GM18868 (cell line): ENCODE measurements at regions not wholly inside any gene's neighbourhood (a gene's known extent, or its start where the extent isn't known, plus 50 kb on each side); places are given as distances from the start of the nearest gene placed in this dataset.

ENCODE experiments used
- ATAC-seq: cut with Tn5 transposase; IDR thresholded peaks from one replicate; pipeline ENCODE4 v1.9.1; 2021; ENCODE audit warnings: mild to moderate bottlenecking, moderate library complexity; ENCODE audit not compliant: unreplicated experiment

DNA sequence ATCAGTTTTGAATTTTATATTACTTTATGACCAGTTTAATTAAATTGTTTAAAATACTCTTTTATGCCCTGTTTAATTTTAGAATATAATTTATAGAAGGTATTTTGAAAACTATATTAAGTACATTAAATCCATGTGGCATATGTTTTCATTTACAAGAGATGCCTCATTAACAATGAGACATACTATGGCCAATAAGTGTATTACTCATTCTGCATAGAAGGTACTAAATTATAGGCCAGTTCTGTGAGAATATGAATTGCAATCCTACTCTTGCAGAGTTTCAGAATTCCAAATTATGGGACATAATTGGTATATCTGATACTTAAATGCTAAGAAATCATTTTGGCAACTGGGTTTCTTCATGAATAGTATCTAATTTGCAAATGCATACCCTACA is 951.1 kb downstream of the FAT4 start:
- ATAC-seq, result no peak

DNA sequence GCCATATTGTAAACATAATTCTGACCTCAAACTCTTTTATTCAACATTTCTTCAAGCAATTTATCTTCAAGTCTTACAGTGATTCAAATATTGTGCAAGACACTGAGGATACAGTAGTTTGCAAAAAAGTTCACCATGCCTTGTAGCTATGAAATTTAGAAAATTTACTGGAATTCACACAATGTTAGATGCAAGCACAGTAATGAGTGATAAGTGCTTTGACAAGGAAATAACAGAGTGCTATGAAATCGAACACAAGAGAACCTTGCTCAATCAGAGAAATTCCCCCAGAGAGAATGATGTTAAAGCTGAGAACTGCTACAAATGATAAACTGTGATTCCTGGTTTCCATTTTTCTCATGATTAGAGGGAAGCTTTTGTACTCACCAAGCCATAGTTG is 952.9 kb downstream of the FAT4 start:
- ATAC-seq, result no peak

DNA sequence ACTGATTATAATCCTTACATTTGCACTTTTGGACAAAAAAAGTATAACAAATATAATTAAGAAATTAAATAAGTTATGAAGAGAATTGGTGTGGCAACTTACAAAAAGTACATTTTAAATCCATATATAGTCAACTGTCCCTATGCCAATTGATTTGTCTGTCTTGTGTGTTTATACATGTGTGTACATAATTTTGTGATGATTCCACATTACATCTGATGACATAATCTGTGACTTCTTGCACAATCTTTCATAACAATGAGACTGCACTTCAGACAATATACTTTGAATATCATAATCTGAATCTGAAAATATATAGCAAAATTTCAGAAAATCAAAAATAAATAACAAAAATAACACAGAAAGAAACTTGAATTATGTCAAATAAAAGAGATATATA is 953.4 kb downstream of the FAT4 start:
- no peak for ATAC-seq

- ATAC-seq, result no peak
Measured at GRCh38 chr4:126269106-126269505, 954.4 kb downstream of the FAT4 start.

DNA sequence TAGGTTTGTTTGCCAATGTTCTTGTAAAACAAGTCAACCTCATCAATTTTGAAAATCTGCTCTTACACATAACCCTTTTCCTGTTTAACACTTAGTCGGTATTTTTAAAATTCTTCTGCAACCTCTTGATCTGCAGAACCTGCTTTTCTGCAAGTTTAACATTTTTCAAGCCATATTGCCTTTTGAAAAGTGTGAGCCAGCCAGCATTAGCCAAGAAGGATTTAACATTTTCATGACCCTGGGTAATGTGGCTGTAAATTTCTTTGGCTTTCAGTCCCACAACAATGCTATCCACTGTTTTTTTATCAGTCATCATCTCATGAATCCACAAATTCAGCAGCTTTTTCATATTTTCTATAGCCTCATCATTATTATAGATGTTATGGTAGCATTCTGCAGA is 956.5 kb downstream of the FAT4 start:
- ATAC-seq, result no peak

DNA sequence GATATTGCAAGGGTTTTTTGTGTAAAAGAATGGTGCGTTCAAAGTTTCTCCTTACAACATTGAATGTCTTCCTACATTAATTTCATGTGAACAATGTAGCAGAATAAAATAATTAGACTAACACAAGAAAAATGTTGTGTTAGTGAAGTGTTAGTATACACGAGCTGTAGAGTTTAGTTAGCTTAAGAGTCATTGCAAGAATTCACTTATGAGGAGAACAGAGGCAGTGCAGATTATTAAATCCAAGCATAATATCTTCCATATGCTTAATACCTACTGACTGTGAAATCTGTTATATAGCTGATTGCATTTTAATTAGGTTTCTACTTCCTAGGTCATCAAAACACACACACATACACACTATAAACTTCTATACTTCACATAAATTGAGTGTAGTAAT is 959.0 kb downstream of the FAT4 start:
- no peak for ATAC-seq

GRCh38 chr4:126291886-126292285 is 977.1 kb downstream of the FAT4 start:
- no peak for ATAC-seq

- no peak for ATAC-seq
Measured at GRCh38 chr4:126298271-126298670, 983.5 kb downstream of the FAT4 start.

GRCh38 chr4:126306152-126306869 is 991.6 kb downstream of the FAT4 start:
- ATAC-seq, result no peak

DNA sequence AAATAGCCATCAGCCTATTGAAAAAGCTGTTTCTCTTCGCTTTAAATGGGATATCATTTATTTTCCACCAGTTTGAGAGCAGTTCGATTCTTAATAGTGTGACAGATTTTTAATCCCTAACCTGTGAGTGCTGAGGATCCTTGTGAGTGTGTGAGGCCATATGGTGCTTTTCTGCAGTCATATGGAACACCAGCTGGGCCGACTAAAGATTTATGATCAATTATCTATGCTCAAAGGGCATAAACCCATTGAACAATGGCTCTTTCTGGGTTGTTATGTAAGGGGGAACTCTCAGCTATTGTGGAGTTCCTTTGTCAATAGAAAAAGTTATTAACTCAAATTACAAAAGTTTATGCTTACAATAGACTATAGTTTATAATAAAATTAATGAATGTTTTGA is 1003.6 kb downstream of the FAT4 start:
- no peak for ATAC-seq

DNA sequence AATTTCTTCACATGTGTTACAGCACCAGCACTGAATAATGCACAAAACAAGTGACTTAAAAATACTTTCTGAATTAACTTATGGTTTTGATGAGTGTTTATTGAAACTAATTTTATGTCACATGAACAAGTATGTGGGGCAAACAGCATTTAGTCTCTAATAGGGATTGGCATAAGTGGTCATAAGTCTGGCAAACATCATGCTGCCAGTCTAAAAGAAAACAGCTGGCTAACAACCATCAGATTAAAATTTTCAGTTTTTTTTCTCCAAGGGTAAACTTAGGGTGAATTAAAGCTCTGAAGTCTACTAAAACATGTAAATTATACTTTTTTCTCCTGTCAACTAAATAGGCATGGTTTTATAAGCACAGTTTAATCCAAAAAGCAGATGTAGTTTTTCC is 1014.2 kb downstream of the FAT4 start:
- no peak for ATAC-seq

- no peak for ATAC-seq
Measured at GRCh38 chr4:126338548-126338947, 1023.8 kb downstream of the FAT4 start.

- no peak for ATAC-seq
Measured at GRCh38 chr4:126341927-126342326, 1027.2 kb downstream of the FAT4 start.

DNA sequence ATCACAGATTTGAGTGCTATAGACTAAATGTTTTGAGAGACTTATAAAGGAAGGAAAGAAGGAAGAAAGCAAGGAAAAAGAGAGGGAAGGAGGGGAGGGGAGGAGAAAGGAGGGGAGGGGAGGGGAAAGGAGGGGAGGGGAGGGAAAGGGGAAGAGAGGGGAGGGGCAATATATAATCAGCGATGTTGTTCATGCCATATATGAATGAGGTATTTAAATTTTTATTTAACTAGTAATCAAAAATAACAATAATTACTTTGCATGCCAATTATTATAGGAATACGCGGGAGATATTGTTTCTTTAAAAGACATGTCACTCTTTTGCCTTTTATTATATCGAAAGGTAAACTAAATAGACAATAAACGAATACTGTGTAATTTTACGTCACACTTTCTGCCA is 1029.7 kb downstream of the FAT4 start:
- no peak for ATAC-seq

- ATAC-seq, result no peak
Measured at GRCh38 chr4:126346654-126347053, 1031.9 kb downstream of the FAT4 start.

DNA sequence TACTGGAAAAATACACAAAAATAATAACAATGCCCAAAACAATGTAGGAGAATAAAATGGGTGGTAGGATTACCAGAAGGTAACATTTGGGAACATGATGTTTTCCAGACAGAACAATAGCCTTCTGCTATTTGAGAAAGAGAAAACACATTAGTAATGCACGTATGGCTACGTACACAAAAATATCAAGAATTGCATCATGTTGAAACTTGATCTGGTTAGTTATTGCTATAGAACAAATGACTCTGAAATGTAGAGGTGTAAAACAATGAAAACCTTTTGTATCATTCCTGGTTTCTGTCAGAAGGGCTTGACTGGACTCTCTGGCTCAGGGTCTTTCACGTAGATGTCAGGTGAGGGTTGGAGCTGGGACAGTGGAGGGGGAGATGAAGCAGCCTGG is 1040.0 kb downstream of the FAT4 start:
- no peak for ATAC-seq

DNA sequence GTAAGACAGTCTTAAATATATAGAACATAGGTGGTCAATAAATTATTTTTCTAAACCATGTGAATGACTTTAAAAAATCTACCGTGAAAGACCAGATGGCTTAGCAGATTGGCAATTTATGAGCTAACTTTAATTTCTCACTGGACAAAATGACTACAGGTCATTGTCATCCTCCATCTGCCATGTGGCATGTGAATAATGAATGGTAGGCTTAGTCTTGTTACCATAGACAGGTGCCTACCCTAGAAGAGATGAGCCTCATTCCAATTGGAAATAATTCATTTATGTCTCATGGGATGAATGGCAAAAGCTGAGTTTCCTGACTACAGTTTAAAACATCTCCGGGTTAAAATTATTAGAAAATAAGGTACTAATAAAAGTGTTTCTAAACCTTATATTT is 1043.3 kb downstream of the FAT4 start:
- no peak for ATAC-seq

DNA sequence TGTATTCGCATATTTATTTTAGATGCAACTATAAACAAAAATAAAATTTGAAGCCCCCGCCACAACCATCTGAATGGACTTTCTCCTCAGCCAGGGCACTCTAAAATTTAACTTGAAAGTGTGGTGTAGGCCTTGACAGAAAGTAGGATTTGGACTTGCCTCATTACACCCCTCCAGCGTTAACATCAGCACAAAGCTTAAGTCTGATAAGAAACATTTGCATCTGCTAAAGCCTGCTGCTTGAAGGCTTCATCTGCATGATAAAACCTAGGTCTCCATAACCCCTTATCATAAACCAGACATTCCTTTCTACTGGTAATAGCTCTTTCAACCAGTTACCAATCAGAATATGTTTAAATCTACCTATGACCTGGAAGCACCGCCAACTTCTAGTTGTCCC is 1046.5 kb downstream of the FAT4 start:
- ATAC-seq, result no peak

- no peak for ATAC-seq
Measured at GRCh38 chr4:126364311-126364911, 1049.7 kb downstream of the FAT4 start.

GRCh38 chr4:126369076-126369475 is 1054.3 kb downstream of the FAT4 start:
- ATAC-seq, result no peak

- no peak for ATAC-seq
Measured at GRCh38 chr4:126372634-126373033, 1057.9 kb downstream of the FAT4 start.

DNA sequence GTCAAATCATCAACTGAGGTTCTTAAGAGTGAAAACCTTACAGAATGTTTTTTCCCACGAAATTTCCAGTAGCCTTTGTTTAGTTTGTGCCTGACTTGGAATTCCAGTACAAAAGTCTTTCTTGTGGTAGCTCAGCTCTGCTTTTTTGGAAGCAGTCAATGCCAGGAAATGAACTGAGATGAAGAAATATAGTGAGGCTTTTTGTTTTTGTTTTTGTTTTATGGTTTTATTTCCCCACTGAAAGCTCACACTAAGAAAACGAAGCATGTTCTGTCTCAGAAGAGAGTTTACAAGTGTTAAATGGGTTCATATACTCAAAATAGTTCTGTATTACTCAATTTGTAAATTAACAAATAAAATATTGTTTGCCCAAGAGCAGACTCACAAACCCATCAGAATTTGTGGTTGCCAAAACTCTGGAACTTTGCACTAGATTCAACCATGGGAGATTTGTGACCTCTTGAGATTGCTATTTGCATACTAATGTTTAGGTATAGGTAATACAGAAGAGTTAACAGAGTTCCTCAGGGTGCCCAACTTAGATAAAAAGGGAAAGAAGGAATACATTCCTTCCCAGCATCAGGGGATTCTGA is 1060.8 kb downstream of the FAT4 start:
- no peak for ATAC-seq

GRCh38 chr4:126385954-126386353 is 1071.2 kb downstream of the FAT4 start:
- no peak for ATAC-seq
